ENCODE measurements at regions not wholly inside any gene's neighbourhood (a gene's known extent, or its start where the extent isn't known, plus 50 kb on each side); places are given as distances from the start of the nearest gene placed in this dataset.
"Not testable (repeated sequence)": the region's sequence is repeated elsewhere in the genome, so short reads cannot be mapped to it uniquely, and the experiment has no call there.

- Histone ChIP-seq H3K27ac (no peak overlapping the region), H3K27me3 (replicated peaks) (no peaks in the 10 kb centered on the region), H3K36me3 (replicated peaks) (no peaks in the 10 kb centered on the region), H3K4me3 (ENCODE audit: low read depth, low read length) (no peak overlapping the region)
- in situ Hi-C loops (cut with HindIII; ENCODE audit: low pct_ligation_motif_present, low sequenced_read_pairs), result no loop called here
- TF ChIP-seq CTCF (IDR thresholded peaks at IDR 0.05; ENCODE audit: low read depth, low read length, missing control alignments), result no peak
- DNase-seq, result no peak
Observed at GRCh38 chr13:44679597-44679996, 103.5 kb upstream of the TSC22D1 start.

GRCh38 chr13:44678197-44678596 lies 102.1 kb upstream of the TSC22D1 start:
- no peaks in the 10 kb centered on the region for H3K27me3 ChIP-seq (replicated peaks)
- DNase-seq, result no peak
- in situ Hi-C loops (cut with HindIII; ENCODE audit: low pct_ligation_motif_present, low sequenced_read_pairs), result no loop called here
- no peak overlapping the region for H3K27ac ChIP-seq
- TF ChIP-seq CTCF (IDR thresholded peaks at IDR 0.05; ENCODE audit: low read depth, low read length, missing control alignments), result no peak
- no peak overlapping the region for H3K4me3 ChIP-seq (ENCODE audit: low read depth, low read length)
- H3K36me3 ChIP-seq (replicated peaks), result no peaks in the 10 kb centered on the region

GRCh38 chr13:44676534-44676933 lies 100.4 kb upstream of the TSC22D1 start:
- in situ Hi-C loops (cut with HindIII; ENCODE audit: low pct_ligation_motif_present, low sequenced_read_pairs), result no loop called here
- Histone ChIP-seq H3K27me3 (replicated peaks) (no peaks in the 10 kb centered on the region), H3K4me3 (ENCODE audit: low read depth, low read length) (no peak overlapping the region), H3K36me3 (replicated peaks) (no peaks in the 10 kb centered on the region), H3K27ac (no peak overlapping the region)
- TF ChIP-seq CTCF (IDR thresholded peaks at IDR 0.05; ENCODE audit: low read depth, low read length, missing control alignments), result no peak
- DNase-seq, result no peak

- Histone ChIP-seq H3K36me3 (replicated peaks) (no peaks in the 10 kb centered on the region), H3K27me3 (replicated peaks) (no peaks in the 10 kb centered on the region), H3K4me3 (ENCODE audit: low read depth, low read length) (no peak overlapping the region), H3K27ac (no peak overlapping the region)
- no peak for TF ChIP-seq CTCF (IDR thresholded peaks at IDR 0.05; ENCODE audit: low read depth, low read length, missing control alignments)
- no peak for DNase-seq
- in situ Hi-C loops (cut with HindIII; ENCODE audit: low pct_ligation_motif_present, low sequenced_read_pairs), result no loop called here
Observed at GRCh38 chr13:44669534-44669933, 93.4 kb upstream of the TSC22D1 start.

- H3K36me3 ChIP-seq (replicated peaks), result no peaks in the 10 kb centered on the region
- H3K27ac ChIP-seq, result peak overlapping the region; percentile 15
- in situ Hi-C loops (cut with HindIII; ENCODE audit: low pct_ligation_motif_present, low sequenced_read_pairs), result no loop called here
- no peak for TF ChIP-seq CTCF (IDR thresholded peaks at IDR 0.05; ENCODE audit: low read depth, low read length, missing control alignments)
- H3K4me3 ChIP-seq (ENCODE audit: low read depth, low read length), result no peak overlapping the region
- no peak for DNase-seq
- no peaks in the 10 kb centered on the region for H3K27me3 ChIP-seq (replicated peaks)
Observed at GRCh38 chr13:44668688-44669087, 92.6 kb upstream of the TSC22D1 start.

GRCh38 chr13:44667943-44668342 lies 91.8 kb upstream of the TSC22D1 start:
- no peaks in the 10 kb centered on the region for H3K36me3 ChIP-seq (replicated peaks)
- H3K4me3 ChIP-seq (ENCODE audit: low read depth, low read length), result no peak overlapping the region
- peak overlapping the region; percentile 36 for H3K27ac ChIP-seq
- TF ChIP-seq CTCF (IDR thresholded peaks at IDR 0.05; ENCODE audit: low read depth, low read length, missing control alignments), result no peak
- no peaks in the 10 kb centered on the region for H3K27me3 ChIP-seq (replicated peaks)
- in situ Hi-C loops (cut with HindIII; ENCODE audit: low pct_ligation_motif_present, low sequenced_read_pairs), result no loop called here
- no peak for DNase-seq

DNA sequence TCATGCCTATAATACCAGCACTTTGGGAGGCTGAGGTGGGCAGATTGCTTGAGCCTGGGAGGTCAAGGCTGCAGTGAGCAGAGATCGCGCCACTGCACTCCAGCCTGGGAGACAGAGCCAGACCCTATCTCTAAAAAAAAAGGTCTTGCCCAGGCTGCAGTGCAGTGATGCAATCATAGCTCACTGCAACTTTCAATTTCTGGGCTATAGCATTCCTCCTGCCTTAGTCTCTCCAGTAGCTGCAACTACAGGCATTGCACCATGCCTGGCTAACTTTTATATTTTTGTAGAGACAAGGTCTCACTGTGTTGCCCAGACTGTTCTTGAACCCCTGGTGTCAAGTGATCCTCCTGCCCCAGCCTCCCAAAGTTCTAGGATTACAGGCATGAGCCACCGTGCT lies 90.4 kb upstream of the TSC22D1 start:
- H3K36me3 ChIP-seq (replicated peaks); H3K27me3 ChIP-seq (replicated peaks); in situ Hi-C loops (cut with HindIII; ENCODE audit: low pct_ligation_motif_present, low sequenced_read_pairs); H3K4me3 ChIP-seq (ENCODE audit: low read depth, low read length): not testable (repeated sequence)
- DNase-seq, result peak; percentile 74
- peak overlapping the region; percentile 55 for H3K27ac ChIP-seq
